K562 (cell line): ENCODE measurements at regions not wholly inside any gene's neighbourhood (a gene's known extent, or its start where the extent isn't known, plus 50 kb on each side); places are given as distances from the start of the nearest gene placed in this dataset.

ENCODE experiments used
- ATAC-seq: fragments of 200-7000 bp; cut with Tn5 transposase; 3 replicates; pipeline ENCODE4 v1.9.1; 2020; ENCODE audit warnings: moderate library complexity
- BruUV-seq: library from RNA; stranded (reverse); fragments of 400-500 nt; replicated peaks from 2 replicates; lab custom pipeline; 2021; lab: Mats Ljungman, UMichigan
- CTCF ChIA-PET: fragments of 300-600 bp; formaldehyde crosslinking; extraction: SDS; loops from one replicate; lab custom pipeline; 2021; ENCODE audit warnings: low intra/inter-chr PET ratio; lab: Yijun Ruan, JAX
- POLR2A ChIA-PET: fragments of 300-600, 350-650 bp; sonication (Branson Sonifier 250); formaldehyde crosslinking; extraction: SDS; loops from one replicate; lab custom pipeline; 2021; ENCODE audit warnings: antibody characterized with exemption, inconsistent platforms; lab: Yijun Ruan, JAX
- DNase-seq, 4 experiments: peaks; one replicate each; pipeline versions ENCODE4 v3.0.0 to v3.0.0-alpha.2; 2011 to 2018; ENCODE audit warnings: low spot score in 3 of 4, mixed read lengths in 3 of 4; ENCODE audit errors: extremely low read depth in 1 of 4
- FAIRE-seq: peaks from 2 replicates; lab custom pipeline; 2011; peaks lifted over from hg19 to GRCh38; lab: Jason Lieb, UNC
- H2AFZ ChIP-seq: 2 replicates; pipeline ENCODE4 v1.6.0; 2011; ENCODE audit warnings: low read depth, low read length, control low read depth, inconsistent platforms
- H3K27ac ChIP-seq: fragments of 200-600 bp; 3 replicates; pipeline ENCODE4 v1.8.0; 2011; ENCODE audit warnings: low read depth, mild to moderate bottlenecking, control low read depth, inconsistent platforms, low read length, moderate library complexity, mixed read lengths; ENCODE audit errors: extremely low read depth
- H3K27me3 ChIP-seq, 2 experiments: fragments of 300-600 bp in 1 of 2; 2 replicates in 1 of 2; 3 replicates in 1 of 2; pipeline versions ENCODE4 v1.6.0 to v1.8.0; 2011; ENCODE audit warnings: inconsistent platforms in 2 of 2, low read length in 2 of 2, mild to moderate bottlenecking in 1 of 2, mixed read lengths in 1 of 2, moderate library complexity in 1 of 2; ENCODE audit not compliant: control insufficient read depth in 2 of 2, insufficient read depth in 2 of 2
- H3K36me3 ChIP-seq: fragments of 300-600 bp; 3 replicates; pipeline ENCODE4 v1.8.0; 2011; ENCODE audit warnings: mild to moderate bottlenecking, low read length, inconsistent platforms; ENCODE audit not compliant: control insufficient read depth, insufficient read depth
- H3K4me1 ChIP-seq, 2 experiments: fragments of 200-600 bp in 1 of 2; replicated peaks in 1 of 2; 2 replicates in 1 of 2; 3 replicates in 1 of 2; pipeline versions ENCODE4 v1.5.1 to v1.8.0; 2011; ENCODE audit warnings: inconsistent platforms in 2 of 2, low read length in 2 of 2, mild to moderate bottlenecking in 1 of 2, mixed read lengths in 1 of 2, moderate library complexity in 1 of 2; ENCODE audit not compliant: control insufficient read depth in 2 of 2, insufficient read depth in 2 of 2
- H3K4me2 ChIP-seq: 2 replicates; pipeline ENCODE4 v1.6.1; 2011; ENCODE audit warnings: low read length, control low read depth, inconsistent platforms, mixed read lengths; ENCODE audit not compliant: insufficient read depth
- H3K4me3 ChIP-seq: fragments of 200-600 bp; sonication (generic), shearing (Covaris generic); 2 replicates; pipeline ENCODE4 v1.5.1; 2016; ENCODE audit warnings: control low read depth, inconsistent platforms
- H3K79me2 ChIP-seq: fragments of 200-600 bp; 3 replicates; pipeline ENCODE4 v1.8.0; 2011; ENCODE audit warnings: low read length, inconsistent platforms; ENCODE audit not compliant: control insufficient read depth, insufficient read depth
- H3K9ac ChIP-seq, 2 experiments: 2 replicates each; pipeline versions ENCODE4 v1.6.0 to v1.6.1; 2011; ENCODE audit warnings: low read depth in 2 of 2, low read length in 2 of 2, control low read depth in 1 of 2, inconsistent platforms in 1 of 2, mild to moderate bottlenecking in 1 of 2, mixed read lengths in 1 of 2; ENCODE audit not compliant: insufficient read depth in 1 of 2
- H3K9me1 ChIP-seq: one replicate; pipeline ENCODE4 v1.6.0; 2011; ENCODE audit warnings: inconsistent platforms, mild to moderate bottlenecking, low read length, moderate library complexity; ENCODE audit not compliant: control insufficient read depth, insufficient read depth
- H3K9me3 ChIP-seq: replicated peaks from 2 replicates; pipeline ENCODE4 v1.5.1; 2011; ENCODE audit warnings: low read depth, low read length, inconsistent platforms; ENCODE audit not compliant: control insufficient read depth, insufficient read depth
- H4K20me1 ChIP-seq: replicated peaks from 2 replicates; pipeline ENCODE4 v1.6.1; 2011; ENCODE audit warnings: low read length, inconsistent platforms, mixed read lengths; ENCODE audit not compliant: control insufficient read depth, insufficient read depth
- ARID1B ChIP-seq: fragments of 450-650 bp; IDR thresholded peaks from 2 replicates; pipeline ENCODE4 v1.6.1; 2016; ENCODE audit warnings: antibody characterized with exemption, mild to moderate bottlenecking, inconsistent platforms
- CBFA2T2 ChIP-seq: fragments of 450-650 bp; conservative IDR thresholded peaks from 2 replicates; pipeline ENCODE4 v1.6.1; 2017; ENCODE audit warnings: mild to moderate bottlenecking
- CBFA2T3 ChIP-seq: fragments of 450-650 bp; IDR thresholded peaks from 2 replicates; pipeline ENCODE4 v1.6.1; 2017
- DDX20 ChIP-seq: fragments of 450-650 bp; IDR thresholded peaks from 2 replicates; pipeline ENCODE4 v1.6.1; 2016; ENCODE audit warnings: missing genetic modification characterization, low read depth, mild to moderate bottlenecking, missing compliant biosample characterization, moderate library complexity
- DPF2 ChIP-seq: fragments of 450-650 bp; IDR thresholded peaks from 2 replicates; pipeline ENCODE4 v1.6.1; 2016
- HDGF ChIP-seq: fragments of 450-650 bp; IDR thresholded peaks from 2 replicates; pipeline ENCODE4 v1.6.1; 2016
- JUND ChIP-seq, 2 experiments: IDR thresholded peaks; 2 replicates in 1 of 2; 3 replicates in 1 of 2; pipeline ENCODE4 v1.6.1; 2011; ENCODE audit warnings: borderline replicate concordance in 2 of 2, low read depth in 2 of 2, low read length in 2 of 2, improper control_type of control experiment in 1 of 2, missing biosample characterization in 1 of 2, missing genetic modification characterization in 1 of 2, missing genetic modification reagents in 1 of 2
- KDM1A ChIP-seq, 2 experiments: fragments of 450-650 bp; IDR thresholded peaks; 2 replicates each; pipeline ENCODE4 v1.6.1; 2016; ENCODE audit warnings: mild to moderate bottlenecking in 2 of 2
- KLF13 ChIP-seq: fragments of 450-650 bp; IDR thresholded peaks from 2 replicates; pipeline ENCODE4 v1.6.1; 2016; ENCODE audit warnings: missing genetic modification characterization, low read depth, mild to moderate bottlenecking, missing compliant biosample characterization, moderate library complexity, borderline replicate concordance
- MAZ ChIP-seq, 2 experiments: fragments of 450-650 bp in 1 of 2; sonication (generic) in 1 of 2; formaldehyde crosslinking; IDR thresholded peaks in 1 of 2; conservative IDR thresholded peaks in 1 of 2; 2 replicates each; pipeline versions ENCODE4 v1.4.0 to v1.5.0; 2020; ENCODE audit warnings: mild to moderate bottlenecking in 1 of 2, missing genetic modification reagents in 1 of 2
- MEIS2 ChIP-seq: fragments of 450-650 bp; IDR thresholded peaks from 2 replicates; pipeline ENCODE4 v1.6.1; 2014; ENCODE audit warnings: mild to moderate bottlenecking; ENCODE audit not compliant: partially characterized antibody
- MTA2 ChIP-seq: fragments of 450-650 bp; IDR thresholded peaks from 2 replicates; pipeline ENCODE4 v1.6.1; 2016; ENCODE audit warnings: low read depth
- NCOR1 ChIP-seq: fragments of 450-650 bp; IDR thresholded peaks from 2 replicates; pipeline ENCODE4 v1.6.1; 2016; ENCODE audit warnings: mild to moderate bottlenecking, moderate library complexity
- PBX2 ChIP-seq, 2 experiments: IDR thresholded peaks in 1 of 2; conservative IDR thresholded peaks in 1 of 2; 2 replicates each; pipeline ENCODE4 v1.6.1; 2016; ENCODE audit warnings: low read depth in 2 of 2, mild to moderate bottlenecking in 1 of 2, missing compliant biosample characterization in 1 of 2, missing genetic modification characterization in 1 of 2, moderate library complexity in 1 of 2
- TAF15 ChIP-seq: fragments of 200-400 bp; formaldehyde crosslinking; IDR thresholded peaks from 2 replicates; pipeline ENCODE4 v1.6.1; 2017; ENCODE audit warnings: mild to moderate bottlenecking, low read depth, low read length, moderate library complexity
- TCF3 ChIP-seq: sonication (generic); formaldehyde crosslinking; IDR thresholded peaks from 2 replicates; pipeline ENCODE4 v1.4.0; 2020; ENCODE audit warnings: mild to moderate bottlenecking, missing genetic modification reagents
- TEAD4 ChIP-seq, 2 experiments: sonication (generic) in 1 of 2; formaldehyde crosslinking in 1 of 2; IDR thresholded peaks; 2 replicates each; pipeline versions ENCODE4 v1.6.1 to v1.8.0; 2012 to 2022; ENCODE audit warnings: borderline replicate concordance in 1 of 2, inconsistent platforms in 1 of 2, low read length in 1 of 2, mild to moderate bottlenecking in 1 of 2, missing genetic modification reagents in 1 of 2
- WGBS: fragments of 100-300 bp; shearing (Covaris generic); methylation state at CpG from one replicate; pipeline ENCODE4 v1.1.6; 2016; ENCODE audit warnings: low coverage, mixed read lengths; ENCODE audit not compliant: insufficient coverage; ENCODE audit errors: missing lambda C conversion rate; 5-methylcytosine and 5-hydroxymethylcytosine counted together
- in situ Hi-C: fragments of 300-500 bp; cut with MboI; formaldehyde crosslinking; loops from 4 replicates; pipeline ENCODE4 v1.15.0; 2018; ENCODE audit warnings: inconsistent platforms, mixed read lengths
- intact Hi-C: fragments of 100-400 bp; cut with micrococcal nuclease; formaldehyde crosslinking; loops from 2 replicates; pipeline ENCODE4 v1.14.2; 2022
- TF ChIP-seq, protein P1 (sequence below): sonication (generic); formaldehyde crosslinking; IDR thresholded peaks from 2 replicates; pipeline ENCODE4 v1.5.0; 2020; ENCODE audit warnings: missing genetic modification reagents
- TF ChIP-seq, protein P2 (sequence below): fragments of 450-650 bp; IDR thresholded peaks from 2 replicates; pipeline ENCODE4 v1.6.1; 2016

DNA sequence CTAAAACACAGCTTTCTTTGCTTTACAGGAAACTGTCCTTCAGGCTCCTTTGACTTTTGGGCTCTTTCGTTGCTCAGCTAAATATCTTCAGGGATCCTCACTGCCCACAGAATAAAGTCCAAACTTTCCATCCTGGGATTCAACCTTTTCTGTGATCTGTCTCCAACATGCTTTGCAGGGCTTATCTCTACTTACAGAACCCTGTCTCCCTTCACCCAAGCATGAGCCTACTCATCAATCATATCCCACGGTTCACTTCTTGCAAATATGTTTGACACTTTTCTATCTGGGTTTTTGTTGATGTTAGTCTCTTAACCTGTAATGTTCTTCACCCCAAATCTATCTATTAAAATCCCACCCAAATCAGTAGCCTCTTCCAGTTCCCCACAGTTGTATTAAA is 93.5 kb upstream of the ADRA1D start:
- 0% methylated on average over 2 of the region's 2 CpGs for WGBS
- peak; percentile 49 for FAIRE-seq
- no peaks in the 10 kb centered on the region for H3K9me3 ChIP-seq
- no peak overlapping the region for H3K27ac ChIP-seq
- POLR2A ChIA-PET: no interaction called here
- peak; percentile 54; the same call in 2 of the 3 replicates for ATAC-seq
- peak in 2 of 4 experiments; percentile 24 to 44 for DNase-seq
- H3K9ac ChIP-seq: no peak overlapping the region
- no peaks in the 10 kb centered on the region for H4K20me1 ChIP-seq
- no peaks in the 10 kb centered on the region for H3K36me3 ChIP-seq
- BruUV-seq: no TSS peak
- CTCF ChIA-PET: no interaction called here
- in situ Hi-C loops: no loop called here
- H3K4me3 ChIP-seq: no peak overlapping the region
- H3K4me1 ChIP-seq: peaks cover 0 to 7% of the 10 kb centered on the region in 2 experiments; a peak in 2 of 5 replicates
- no peaks in the 10 kb centered on the region for H3K79me2 ChIP-seq
- H2AFZ ChIP-seq: no peak overlapping the region
- H3K27me3 ChIP-seq: no peaks in the 10 kb centered on the region
- no peak overlapping the region for H3K4me2 ChIP-seq
- intact Hi-C loops: no loop called here
- H3K9me1 ChIP-seq: no peaks in the 10 kb centered on the region
- TF ChIP-seq PBX2 (CRISPR knock-in tag; IDR thresholded peaks at IDR 0.05; ENCODE audit: low read depth) (no peak), PBX2 (tag; conservative IDR thresholded peaks at IDR 0.05; ENCODE audit: low read depth) (peak; percentile 87), KLF13 (tag) (no peak), TCF3 (peak; percentile 61), TAF15 (no peak), TEAD4 (IDR thresholded peaks at IDR 0.05; ENCODE audit: low read length) (peak; percentile 47; the same call in 1 of the 2 replicates), TEAD4 (CRISPR knock-in tag; IDR thresholded peaks at IDR 0.05; ENCODE audit: borderline replicate concordance) (no peak), HDGF (no peak), KDM1A (IDR thresholded peaks at IDR 0.05) (0 out of 4 replicates have a peak, but pooled peaks of 1 of the 2 experiments have one; percentile 16), JUND (IDR thresholded peaks at IDR 0.05; ENCODE audit: borderline replicate concordance, low read depth, low read length) (no peak), JUND (tag; IDR thresholded peaks at IDR 0.05; ENCODE audit: borderline replicate concordance, low read depth, low read length) (no peak), CBFA2T3 (peak; percentile 76), MEIS2 (peak; percentile 90), DDX20 (tag) (no peak), NCOR1 (peak; percentile 30; the same call in 1 of the 2 replicates), MAZ (CRISPR knock-in tag; conservative IDR thresholded peaks at IDR 0.05 in 1 of 2, IDR thresholded peaks at IDR 0.05 in 1 of 2) (no peak), DPF2 (0 out of 2 replicates have a peak, but pooled peaks have one; percentile 30), CBFA2T2 (peak; percentile 55), MTA2 (0 out of 2 replicates have a peak, but pooled peaks have one; percentile 39), ARID1B (peak; percentile 60)
- TF ChIP-seq, protein P1, sequence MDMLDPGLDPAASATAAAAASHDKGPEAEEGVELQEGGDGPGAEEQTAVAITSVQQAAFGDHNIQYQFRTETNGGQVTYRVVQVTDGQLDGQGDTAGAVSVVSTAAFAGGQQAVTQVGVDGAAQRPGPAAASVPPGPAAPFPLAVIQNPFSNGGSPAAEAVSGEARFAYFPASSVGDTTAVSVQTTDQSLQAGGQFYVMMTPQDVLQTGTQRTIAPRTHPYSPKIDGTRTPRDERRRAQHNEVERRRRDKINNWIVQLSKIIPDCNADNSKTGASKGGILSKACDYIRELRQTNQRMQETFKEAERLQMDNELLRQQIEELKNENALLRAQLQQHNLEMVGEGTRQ (CRISPR knock-in tag): no peak
- TF ChIP-seq, protein P2, sequence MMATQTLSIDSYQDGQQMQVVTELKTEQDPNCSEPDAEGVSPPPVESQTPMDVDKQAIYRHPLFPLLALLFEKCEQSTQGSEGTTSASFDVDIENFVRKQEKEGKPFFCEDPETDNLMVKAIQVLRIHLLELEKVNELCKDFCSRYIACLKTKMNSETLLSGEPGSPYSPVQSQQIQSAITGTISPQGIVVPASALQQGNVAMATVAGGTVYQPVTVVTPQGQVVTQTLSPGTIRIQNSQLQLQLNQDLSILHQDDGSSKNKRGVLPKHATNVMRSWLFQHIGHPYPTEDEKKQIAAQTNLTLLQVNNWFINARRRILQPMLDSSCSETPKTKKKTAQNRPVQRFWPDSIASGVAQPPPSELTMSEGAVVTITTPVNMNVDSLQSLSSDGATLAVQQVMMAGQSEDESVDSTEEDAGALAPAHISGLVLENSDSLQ: peak; percentile 52
